ELR (cell line): ENCODE measurements at regions not wholly inside any gene's neighbourhood (a gene's known extent, or its start where the extent isn't known, plus 50 kb on each side); places are given as distances from the start of the nearest gene placed in this dataset.
A peak's percentile ranks its signal among the peaks of the same experiment; 100 is the strongest.

Source experiments
- DNase-seq: peaks from one replicate; pipeline ENCODE4 v3.0.0-alpha.2; 2015; ENCODE audit warnings: low read depth

- no peak for DNase-seq
Measured at GRCh38 chr6:14701946-14702345, 543.9 kb upstream of the JARID2 start.

- DNase-seq, result peak; percentile 26
Measured at GRCh38 chr6:14702678-14703077, 543.2 kb upstream of the JARID2 start.

GRCh38 chr6:14703586-14703985 is 542.3 kb upstream of the JARID2 start:
- no peak for DNase-seq

- no peak for DNase-seq
Measured at GRCh38 chr6:14704383-14705271, 541.2 kb upstream of the JARID2 start.

GRCh38 chr6:14705841-14706377 is 540.0 kb upstream of the JARID2 start:
- DNase-seq, result no peak

- DNase-seq, result peak; percentile 100
Measured at GRCh38 chr6:14706378-14706929, 539.4 kb upstream of the JARID2 start.

GRCh38 chr6:14707276-14707675 is 538.6 kb upstream of the JARID2 start:
- DNase-seq, result no peak

- DNase-seq, result no peak
Measured at GRCh38 chr6:14707971-14708465, 537.9 kb upstream of the JARID2 start.

GRCh38 chr6:14709066-14709670 is 536.7 kb upstream of the JARID2 start:
- DNase-seq, result peak; percentile 56

- no peak for DNase-seq
Measured at GRCh38 chr6:14709900-14710299, 536.0 kb upstream of the JARID2 start.

- DNase-seq, result no peak
Measured at GRCh38 chr6:14710421-14710820, 535.4 kb upstream of the JARID2 start.

GRCh38 chr6:14711056-14711703 is 534.7 kb upstream of the JARID2 start:
- peak; percentile 97 for DNase-seq

GRCh38 chr6:14711704-14712379 is 534.0 kb upstream of the JARID2 start:
- DNase-seq, result peak; percentile 18

- peak; percentile 96 for DNase-seq
Measured at GRCh38 chr6:14713008-14713960, 532.6 kb upstream of the JARID2 start.

GRCh38 chr6:14713966-14714631 is 531.8 kb upstream of the JARID2 start:
- DNase-seq, result peak; percentile 20

- no peak for DNase-seq
Measured at GRCh38 chr6:14715076-14715475, 530.8 kb upstream of the JARID2 start.

- no peak for DNase-seq
Measured at GRCh38 chr6:14716499-14717146, 529.2 kb upstream of the JARID2 start.

GRCh38 chr6:14717307-14717706 is 528.6 kb upstream of the JARID2 start:
- no peak for DNase-seq

- DNase-seq, result no peak
Measured at GRCh38 chr6:14718861-14719260, 527.0 kb upstream of the JARID2 start.
